GM19023 (cell line): ENCODE measurements at regions not wholly inside any gene's neighbourhood (a gene's known extent, or its start where the extent isn't known, plus 50 kb on each side); places are given as distances from the start of the nearest gene placed in this dataset.

Source experiments
- ATAC-seq: cut with Tn5 transposase; IDR thresholded peaks from one replicate; pipeline ENCODE4 v1.9.1; 2021; ENCODE audit warnings: mild to moderate bottlenecking, moderate library complexity; ENCODE audit not compliant: unreplicated experiment

GRCh38 chr6:138550346-138550767 lies 51.1 kb upstream of the NHSL1 start:
- no peak for ATAC-seq

- ATAC-seq = no peak
Observed at GRCh38 chr6:138554146-138554545, 54.9 kb upstream of the NHSL1 start.

- ATAC-seq = no peak
Observed at GRCh38 chr6:138555421-138555988, 56.2 kb upstream of the NHSL1 start.

- no peak for ATAC-seq
Observed at GRCh38 chr6:138557147-138557546, 57.9 kb upstream of the NHSL1 start.

GRCh38 chr6:138559143-138559542 lies 59.8 kb upstream of the NHSL1 start:
- no peak for ATAC-seq

GRCh38 chr6:138560130-138560860 lies 61.0 kb upstream of the NHSL1 start:
- no peak for ATAC-seq

- ATAC-seq = no peak
Observed at GRCh38 chr6:138562691-138563090, 63.4 kb upstream of the NHSL1 start.

GRCh38 chr6:138563231-138563630 lies 63.9 kb upstream of the NHSL1 start:
- ATAC-seq = no peak

- ATAC-seq = no peak
Observed at GRCh38 chr6:138563650-138564049, 64.4 kb upstream of the NHSL1 start.

GRCh38 chr6:138564170-138564721 lies 65.0 kb upstream of the NHSL1 start:
- ATAC-seq = no peak

- no peak for ATAC-seq
Observed at GRCh38 chr6:138567052-138567451, 67.8 kb upstream of the NHSL1 start.

GRCh38 chr6:138568997-138569396 lies 69.7 kb upstream of the NHSL1 start:
- no peak for ATAC-seq

GRCh38 chr6:138569554-138569953 lies 70.3 kb upstream of the NHSL1 start:
- no peak for ATAC-seq

- ATAC-seq = no peak
Observed at GRCh38 chr6:138569970-138570724, 70.9 kb upstream of the NHSL1 start.

GRCh38 chr6:138570725-138571029 lies 71.4 kb upstream of the NHSL1 start:
- no peak for ATAC-seq

- no peak for ATAC-seq
Observed at GRCh38 chr6:138571181-138571580, 71.9 kb upstream of the NHSL1 start.

- ATAC-seq = no peak
Observed at GRCh38 chr6:138571585-138572166, 72.4 kb upstream of the NHSL1 start.

- no peak for ATAC-seq
Observed at GRCh38 chr6:138572167-138572875, 73.0 kb upstream of the NHSL1 start.

GRCh38 chr6:138572885-138573284 lies 73.6 kb upstream of the NHSL1 start:
- ATAC-seq = no peak

- no peak for ATAC-seq
Observed at GRCh38 chr6:138575257-138575656, 76.0 kb upstream of the NHSL1 start.

- ATAC-seq = no peak
Observed at GRCh38 chr6:138576313-138576712, 77.0 kb upstream of the NHSL1 start.
